Panc1 (cell line): ENCODE measurements at regions not wholly inside any gene's neighbourhood (a gene's known extent, or its start where the extent isn't known, plus 50 kb on each side); places are given as distances from the start of the nearest gene placed in this dataset.

Experiments used
- ATAC-seq: fragments of 200-7000 bp; cut with Tn5 transposase; 2 replicates; pipeline ENCODE4 v1.9.1; 2020; ENCODE audit warnings: mild to moderate bottlenecking, moderate library complexity
- BruUV-seq: library from RNA; stranded (reverse); fragments of 400-500 nt; replicated peaks from 2 replicates; lab custom pipeline; 2021; lab: Mats Ljungman, UMichigan
- CTCF ChIA-PET: fragments of 300-600 bp; sonication (Branson Sonifier 250); formaldehyde crosslinking; loops from one replicate; lab custom pipeline; 2022; ENCODE audit warnings: antibody characterized with exemption; lab: Charles Lee
- POLR2A ChIA-PET: fragments of 300-600 bp; sonication (Branson Sonifier 250); formaldehyde crosslinking; loops from one replicate; lab custom pipeline; 2022; ENCODE audit warnings: antibody characterized with exemption; lab: Charles Lee
- DNase-seq: peaks from one replicate; pipeline ENCODE4 v3.0.0-alpha.2; 2010; ENCODE audit warnings: low read depth, low spot score
- H3K27ac ChIP-seq: 2 replicates; pipeline ENCODE4 v1.5.1; 2011; ENCODE audit warnings: mild to moderate bottlenecking, low read length, inconsistent platforms
- H3K27me3 ChIP-seq: fragments of 200-500 bp; sonication (Bioruptor generic); 2 replicates; pipeline ENCODE4 v1.6.0; 2014; ENCODE audit warnings: low read length, inconsistent platforms; ENCODE audit not compliant: control insufficient read depth, insufficient read depth
- H3K36me3 ChIP-seq: fragments of 200-500 bp; sonication (Bioruptor generic); 2 replicates; pipeline ENCODE4 v1.5.1; 2014; ENCODE audit warnings: inconsistent platforms, mild to moderate bottlenecking, low read length, moderate library complexity; ENCODE audit not compliant: control insufficient read depth, insufficient read depth
- H3K4me1 ChIP-seq: 2 replicates; pipeline ENCODE4 v1.5.1; 2011; ENCODE audit warnings: inconsistent platforms, mild to moderate bottlenecking, low read length, moderate library complexity; ENCODE audit not compliant: control insufficient read depth, insufficient read depth
- H3K4me3 ChIP-seq, 2 experiments: 2 replicates each; pipeline ENCODE4 v1.5.1; 2011 to 2012; ENCODE audit warnings: low read depth in 2 of 2, low read length in 2 of 2, mild to moderate bottlenecking in 2 of 2, inconsistent platforms in 1 of 2, moderate library complexity in 1 of 2
- H3K9me3 ChIP-seq: fragments of 200-500 bp; sonication (Bioruptor generic); 2 replicates; pipeline ENCODE4 v1.5.1; 2014; ENCODE audit warnings: low read depth, mild to moderate bottlenecking, inconsistent platforms, low read length, moderate library complexity; ENCODE audit not compliant: control insufficient read depth, insufficient read depth
- CTCF ChIP-seq: fragments of 450-650 bp; IDR thresholded peaks from 2 replicates; pipeline ENCODE4 v1.5.1; 2017; ENCODE audit warnings: mild to moderate bottlenecking
- POLR2AphosphoS5 ChIP-seq: IDR thresholded peaks from 2 replicates; pipeline ENCODE4 v1.6.1; 2012; ENCODE audit warnings: mild to moderate bottlenecking, low read depth, low read length, moderate library complexity
- REST ChIP-seq, 2 experiments: IDR thresholded peaks; 2 replicates each; pipeline ENCODE4 v1.6.1; 2011 to 2012; ENCODE audit warnings: low read depth in 2 of 2, control low read depth in 1 of 2, low read length in 1 of 2, mild to moderate bottlenecking in 1 of 2, moderate library complexity in 1 of 2; ENCODE audit not compliant: insufficient read depth in 1 of 2
- SIN3A ChIP-seq: IDR thresholded peaks from 2 replicates; pipeline ENCODE4 v1.6.1; 2012; ENCODE audit warnings: low read depth, mild to moderate bottlenecking, low read length, moderate library complexity, borderline replicate concordance; ENCODE audit not compliant: insufficient read depth
- TCF7L2 ChIP-seq: IDR thresholded peaks from 2 replicates; pipeline ENCODE4 v1.6.1; 2011; ENCODE audit warnings: mild to moderate bottlenecking, low read depth, low read length, inconsistent platforms
- in situ Hi-C: cut with HindIII; loops from 2 replicates; pipeline ENCODE4 v1.10.0; 2016; ENCODE audit warnings: low sequenced_read_pairs, low pct_unique_long_range_greater_than_20kb
- intact Hi-C: fragments of 100-400 bp; cut with micrococcal nuclease; formaldehyde crosslinking; loops from one replicate; pipeline ENCODE4 v1.10.0; 2022; ENCODE audit not compliant: unreplicated experiment

- BruUV-seq, result no TSS peak
- POLR2A ChIA-PET, result no interaction called here
- in situ Hi-C loops (no loop called here), intact Hi-C loops (no loop called here)
- Histone ChIP-seq H3K9me3 (no peaks in the 10 kb centered on the region), H3K4me1 (no peaks in the 10 kb centered on the region), H3K36me3 (no peaks in the 10 kb centered on the region), H3K27me3 (no peaks in the 10 kb centered on the region), H3K4me3 (no peak overlapping the region), H3K27ac (no peak overlapping the region)
- no peak for DNase-seq
- ATAC-seq, result no peak
- CTCF ChIA-PET, result no interaction called here
- TF ChIP-seq REST (IDR thresholded peaks at IDR 0.05; ENCODE audit: insufficient read depth in 1 of 2, low read depth in 2 of 2, low read length in 1 of 2) (no peak), CTCF (no peak)
These were observed 882.1 kb upstream of the NUDT12 start for GRCh38 chr5:104444656-104445055.

DNA sequence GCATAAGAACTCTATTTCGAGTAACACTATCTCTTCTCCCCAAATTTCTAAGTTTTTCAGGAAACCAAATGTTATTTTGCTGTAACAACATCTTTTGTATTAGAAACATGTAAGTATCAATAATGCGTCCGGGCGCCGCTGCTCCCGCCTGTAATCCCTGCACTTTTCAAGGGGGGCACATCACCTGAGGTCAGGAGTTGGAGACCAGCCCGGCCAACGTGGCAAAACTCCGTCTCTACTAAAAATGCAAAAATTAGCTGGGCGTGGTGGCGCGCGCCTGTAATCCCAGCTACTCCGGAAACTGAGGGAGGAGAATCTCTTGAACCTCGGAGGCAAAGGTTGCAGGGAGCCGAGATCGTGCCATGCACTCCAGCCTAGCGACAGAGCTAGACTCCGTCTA lies 881.1 kb upstream of the NUDT12 start:
- intact Hi-C loops, result no loop called here
- Histone ChIP-seq H3K27ac (no peak overlapping the region), H3K9me3 (no peaks in the 10 kb centered on the region), H3K4me3 (no peak overlapping the region), H3K4me1 (no peaks in the 10 kb centered on the region), H3K27me3 (no peaks in the 10 kb centered on the region), H3K36me3 (no peaks in the 10 kb centered on the region)
- in situ Hi-C loops, result no loop called here
- ChIA-PET POLR2A (no interaction called here), CTCF (no interaction called here)
- TF ChIP-seq CTCF (no peak), SIN3A (no peak), POLR2AphosphoS5 (no peak), REST (IDR thresholded peaks at IDR 0.05; ENCODE audit: insufficient read depth in 1 of 2, low read depth in 2 of 2, low read length in 1 of 2) (no peak), TCF7L2 (no peak)
- no peak for DNase-seq
- no TSS peak for BruUV-seq
- ATAC-seq, result no peak
